ENCODE measurements at regions not wholly inside any gene's neighbourhood (a gene's known extent, or its start where the extent isn't known, plus 50 kb on each side); places are given as distances from the start of the nearest gene placed in this dataset.

GRCh38 chr12:38016602-38017001, 300.0 kb upstream of the ALG10B start:
- TF ChIP-seq CTCF (IDR thresholded peaks at IDR 0.05), result no peak
- TF ChIP-seq EZH2 (IDR thresholded peaks at IDR 0.05), result no peak
- TF ChIP-seq EZH2phosphoT487 (IDR thresholded peaks at IDR 0.05), result no peak
